GM19372 (cell line): ENCODE measurements at regions not wholly inside any gene's neighbourhood (a gene's known extent, or its start where the extent isn't known, plus 50 kb on each side); places are given as distances from the start of the nearest gene placed in this dataset.
"Not testable (repeated sequence)": the region's sequence is repeated elsewhere in the genome, so short reads cannot be mapped to it uniquely, and the experiment has no call there.

ENCODE experiments used
- ATAC-seq: cut with Tn5 transposase; IDR thresholded peaks from one replicate; pipeline ENCODE4 v1.9.1; 2021; ENCODE audit warnings: mild to moderate bottlenecking, low read depth, moderate library complexity; ENCODE audit not compliant: unreplicated experiment

GRCh38 chr12:24387381-24387780 is 437.9 kb upstream of the SOX5 start:
- no peak for ATAC-seq

- ATAC-seq, result no peak
Observed at GRCh38 chr12:24386836-24387235, 437.4 kb upstream of the SOX5 start.

GRCh38 chr12:24381790-24382189 is 432.3 kb upstream of the SOX5 start:
- ATAC-seq, result no peak

- no peak for ATAC-seq
Observed at GRCh38 chr12:24379861-24380521, 430.5 kb upstream of the SOX5 start.

GRCh38 chr12:24379433-24379832 is 430.0 kb upstream of the SOX5 start:
- no peak for ATAC-seq

GRCh38 chr12:24378548-24379407 is 429.3 kb upstream of the SOX5 start:
- no peak for ATAC-seq

- no peak for ATAC-seq
Observed at GRCh38 chr12:24374452-24374851, 425.0 kb upstream of the SOX5 start.

DNA sequence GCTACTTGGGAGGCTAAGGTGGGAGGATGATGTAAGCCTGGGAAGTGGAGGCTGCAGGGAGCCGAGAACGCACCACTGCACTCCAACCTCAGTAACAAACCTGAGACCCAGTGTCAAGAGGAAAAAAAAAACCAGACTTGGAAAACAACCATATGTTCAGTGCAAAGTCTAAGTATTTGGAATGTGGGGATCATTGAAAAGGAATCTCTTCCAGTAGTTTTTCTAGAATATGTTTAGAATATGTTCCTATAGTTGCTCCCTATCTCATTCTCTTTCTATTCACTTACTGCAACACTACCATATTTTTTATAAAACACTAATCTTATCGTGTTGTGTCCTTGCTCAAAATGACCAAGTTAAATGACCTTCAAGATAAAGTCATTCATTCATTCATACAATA is 423.5 kb upstream of the SOX5 start:
- no peak for ATAC-seq

GRCh38 chr12:24366514-24366913 is 417.0 kb upstream of the SOX5 start:
- ATAC-seq, result no peak

DNA sequence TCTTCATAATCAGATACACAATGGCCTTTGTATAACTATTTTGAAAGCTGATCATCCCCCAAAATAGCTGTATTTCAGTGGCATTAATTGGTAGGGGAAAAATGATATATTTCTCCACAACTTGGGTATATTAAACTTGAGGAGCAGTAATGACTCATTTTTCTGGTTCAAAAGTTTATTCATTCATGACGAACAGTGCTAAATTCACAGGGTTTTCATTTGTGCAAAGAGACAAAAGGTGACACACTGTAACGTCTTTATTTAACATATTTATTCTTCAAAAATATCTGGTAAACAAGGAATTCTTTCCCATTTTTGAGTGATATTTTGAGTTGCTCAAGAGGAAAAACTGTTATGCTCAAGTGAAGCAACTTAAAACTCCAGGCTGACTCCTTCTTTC is 415.5 kb upstream of the SOX5 start:
- no peak for ATAC-seq

- ATAC-seq, result no peak
Observed at GRCh38 chr12:24363177-24363754, 413.8 kb upstream of the SOX5 start.

- ATAC-seq, result no peak
Observed at GRCh38 chr12:24361877-24362580, 412.6 kb upstream of the SOX5 start.

DNA sequence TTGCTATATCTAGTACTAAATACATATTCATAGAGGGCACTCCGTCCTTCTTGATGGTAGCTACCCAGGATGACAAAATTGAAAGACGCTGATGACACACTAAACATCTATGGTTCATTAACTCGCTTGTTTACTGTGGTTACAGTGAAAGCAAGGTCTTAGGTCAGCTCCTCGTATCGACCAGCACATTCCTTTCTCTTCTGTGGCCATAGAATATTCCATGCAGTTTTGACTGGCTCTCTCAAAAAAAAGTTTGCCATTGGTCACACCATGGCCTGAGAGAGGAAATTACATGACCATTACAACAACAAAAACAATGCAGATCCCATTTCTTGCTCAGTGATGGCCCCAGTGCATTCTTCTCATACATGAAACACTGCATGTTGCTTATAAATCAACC is 411.4 kb upstream of the SOX5 start:
- ATAC-seq, result peak; percentile 69

DNA sequence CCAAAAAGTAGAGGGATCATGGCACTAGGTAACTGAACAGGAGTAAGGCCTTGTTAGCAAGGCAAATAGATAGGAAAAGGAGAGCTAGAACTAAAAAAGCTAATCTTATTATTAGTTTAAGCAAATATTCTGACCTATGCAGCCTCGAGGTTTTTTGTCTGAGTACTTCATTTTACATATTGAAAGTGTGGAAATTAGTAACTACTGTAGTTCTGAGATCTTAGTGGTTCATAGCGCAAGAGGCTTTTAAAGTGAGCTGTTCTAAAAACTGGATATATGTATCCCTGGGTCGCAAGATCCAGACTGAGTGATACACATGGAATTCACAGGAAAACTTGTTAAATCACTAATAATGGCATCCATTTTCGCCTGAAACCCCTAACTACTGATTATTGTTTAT is 411.0 kb upstream of the SOX5 start:
- no peak for ATAC-seq

DNA sequence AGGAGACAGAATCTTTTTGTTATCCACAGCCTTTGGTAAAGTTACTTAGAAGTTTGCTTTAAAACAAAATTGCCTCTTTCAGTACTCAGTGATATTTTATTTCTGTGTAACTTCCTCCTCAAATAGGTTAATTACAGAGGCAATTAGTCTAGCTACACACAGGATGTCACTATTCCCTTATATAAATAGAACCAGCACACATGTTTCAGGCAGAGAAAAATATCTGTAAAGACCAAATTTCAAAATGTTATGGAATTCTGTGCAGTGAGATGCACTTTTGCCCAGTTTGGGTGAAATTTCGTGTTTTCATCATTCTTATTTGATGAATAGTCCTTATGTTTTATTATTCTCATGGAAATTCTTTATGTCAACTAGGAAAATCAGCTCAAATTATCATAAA is 410.6 kb upstream of the SOX5 start:
- no peak for ATAC-seq

GRCh38 chr12:24359418-24359817 is 409.9 kb upstream of the SOX5 start:
- no peak for ATAC-seq

GRCh38 chr12:24356240-24356804 is 406.9 kb upstream of the SOX5 start:
- peak; percentile 60 for ATAC-seq

DNA sequence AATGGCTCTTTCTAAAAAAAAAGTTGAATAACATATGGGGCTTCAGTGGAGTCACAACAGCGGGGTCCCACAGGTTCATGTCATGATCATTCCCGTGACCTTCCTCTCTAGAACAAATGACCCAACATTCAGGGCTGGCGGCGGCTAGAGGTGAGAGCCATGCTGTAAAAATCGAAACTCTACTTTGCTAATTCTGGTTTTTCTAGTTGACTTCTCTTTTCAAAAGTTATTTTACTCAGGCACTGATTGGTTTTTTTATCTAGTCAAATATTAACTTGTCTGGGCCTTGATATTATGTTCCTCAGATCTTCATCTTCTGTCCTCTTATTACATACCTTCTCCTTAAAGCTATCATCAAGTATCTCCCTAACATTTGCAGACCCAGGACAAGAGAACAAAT is 402.9 kb upstream of the SOX5 start:
- no peak for ATAC-seq

DNA sequence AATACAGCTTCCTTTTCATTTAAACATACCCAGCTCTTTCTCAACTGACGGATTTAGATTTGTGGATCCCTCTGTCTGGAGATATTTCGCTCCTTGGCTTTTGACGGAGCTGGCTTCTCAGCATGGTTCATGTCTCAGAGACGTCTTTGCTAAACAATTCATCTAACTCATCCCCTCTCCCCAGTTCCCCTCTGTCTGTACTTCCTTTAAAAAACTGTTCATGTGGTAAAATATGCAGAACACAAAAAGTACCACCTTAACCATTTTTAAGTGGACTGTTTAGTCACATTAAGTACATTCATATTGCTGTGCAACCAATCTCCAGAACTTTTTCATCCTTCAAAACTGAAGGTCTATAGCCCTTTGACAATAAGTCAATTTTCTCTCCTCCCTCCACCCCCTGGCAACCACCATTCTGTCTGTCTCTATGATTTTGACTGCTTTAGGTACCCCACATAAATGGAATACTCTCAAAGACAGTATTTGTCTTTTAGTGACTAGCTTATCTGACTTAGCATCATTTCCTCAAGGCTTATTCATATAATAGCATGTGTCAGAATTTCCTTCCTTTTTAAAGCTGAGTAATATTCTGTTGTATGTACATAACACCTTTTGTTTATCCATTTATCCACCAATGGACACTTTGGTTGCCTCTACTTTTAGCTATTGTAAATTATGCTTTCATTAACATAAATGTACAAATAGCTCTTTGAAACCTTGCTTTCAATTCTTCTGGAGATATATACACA is 399.8 kb upstream of the SOX5 start:
- no peak for ATAC-seq

GRCh38 chr12:24348180-24348579 is 398.7 kb upstream of the SOX5 start:
- not testable (repeated sequence) for ATAC-seq
